ENCODE measurements at regions not wholly inside any gene's neighbourhood (a gene's known extent, or its start where the extent isn't known, plus 50 kb on each side); places are given as distances from the start of the nearest gene placed in this dataset.

DNA sequence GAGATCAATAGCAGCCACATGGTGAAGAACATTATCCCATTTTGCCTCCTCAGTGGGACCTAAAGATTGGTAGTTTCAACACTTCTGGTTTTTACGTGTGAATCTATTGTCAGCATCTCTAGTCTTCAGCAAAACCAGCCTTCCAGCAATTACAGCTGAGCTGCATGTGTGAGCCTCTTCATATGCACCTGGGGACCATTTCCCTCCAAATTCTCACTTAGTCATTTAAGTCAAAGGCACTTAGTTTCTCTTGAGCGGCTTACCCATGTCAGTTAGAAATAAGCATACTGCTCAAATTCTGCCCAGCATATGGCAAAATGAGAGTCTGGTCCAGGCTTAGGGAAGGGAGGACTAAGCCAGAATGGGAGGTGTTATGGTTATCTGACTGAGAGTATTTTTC, 99.7 kb upstream of the NXPH2 start:
- no peaks in the 10 kb centered on the region for H3K9me3 ChIP-seq (ENCODE audit: control insufficient read depth, low read depth, low read length)
- H2AK5ac ChIP-seq (ENCODE audit: insufficient read length, low read length): no peak overlapping the region
- no peak overlapping the region for H3K4me2 ChIP-seq (ENCODE audit: insufficient read depth, insufficient read length, low read length)
- no peak for DNase-seq
- Mint-ChIP-seq H3K4me1 (no peaks in the 10 kb centered on the region), H3K27me3 (ENCODE audit: low read depth) (peaks cover 1% of the 10 kb centered on the region; the same call in 1 of the 2 replicates), H3K27ac (no peak overlapping the region), H3K4me3 (no peak overlapping the region), H3K9me3 (peaks cover 0 to 7% of the 10 kb centered on the region in 2 experiments; a peak in 1 of 5 replicates), H3K36me3 (ENCODE audit: insufficient read depth in 1 of 3, low read depth in 3 of 3) (no peaks in the 10 kb centered on the region; a peak in 1 of 7 replicates)
- no peak overlapping the region for H2BK12ac ChIP-seq (ENCODE audit: insufficient read length, low read depth, low read length)
- H2BK15ac ChIP-seq (ENCODE audit: low read depth, low read length): no peak overlapping the region
- H3K14ac ChIP-seq (ENCODE audit: insufficient read depth, low read length): no peak overlapping the region
- H4K5ac ChIP-seq (ENCODE audit: insufficient read length, low read depth, low read length): no peak overlapping the region
- H3K27ac ChIP-seq (ENCODE audit: insufficient read length, low read depth, low read length): no peak overlapping the region
- TF ChIP-seq, protein P1, sequence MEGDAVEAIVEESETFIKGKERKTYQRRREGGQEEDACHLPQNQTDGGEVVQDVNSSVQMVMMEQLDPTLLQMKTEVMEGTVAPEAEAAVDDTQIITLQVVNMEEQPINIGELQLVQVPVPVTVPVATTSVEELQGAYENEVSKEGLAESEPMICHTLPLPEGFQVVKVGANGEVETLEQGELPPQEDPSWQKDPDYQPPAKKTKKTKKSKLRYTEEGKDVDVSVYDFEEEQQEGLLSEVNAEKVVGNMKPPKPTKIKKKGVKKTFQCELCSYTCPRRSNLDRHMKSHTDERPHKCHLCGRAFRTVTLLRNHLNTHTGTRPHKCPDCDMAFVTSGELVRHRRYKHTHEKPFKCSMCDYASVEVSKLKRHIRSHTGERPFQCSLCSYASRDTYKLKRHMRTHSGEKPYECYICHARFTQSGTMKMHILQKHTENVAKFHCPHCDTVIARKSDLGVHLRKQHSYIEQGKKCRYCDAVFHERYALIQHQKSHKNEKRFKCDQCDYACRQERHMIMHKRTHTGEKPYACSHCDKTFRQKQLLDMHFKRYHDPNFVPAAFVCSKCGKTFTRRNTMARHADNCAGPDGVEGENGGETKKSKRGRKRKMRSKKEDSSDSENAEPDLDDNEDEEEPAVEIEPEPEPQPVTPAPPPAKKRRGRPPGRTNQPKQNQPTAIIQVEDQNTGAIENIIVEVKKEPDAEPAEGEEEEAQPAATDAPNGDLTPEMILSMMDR (conservative IDR thresholded peaks at IDR 0.05): no peak
- no peaks in the 10 kb centered on the region for H4K20me1 ChIP-seq (ENCODE audit: control insufficient read depth, insufficient read depth, insufficient read length)
- no peak overlapping the region for H4K91ac ChIP-seq (ENCODE audit: insufficient read length, low read depth, low read length)
- no peak overlapping the region for H4K8ac ChIP-seq (replicated peaks; ENCODE audit: insufficient read length, low read depth, low read length)
- no peak overlapping the region for H2BK5ac ChIP-seq (ENCODE audit: insufficient read length, low read length)
- no peak overlapping the region for H3K56ac ChIP-seq (ENCODE audit: insufficient read length, low read depth, low read length)
- no peaks in the 10 kb centered on the region for H3K4me1 ChIP-seq (ENCODE audit: insufficient read depth, low read length)
- no peak overlapping the region for H2BK120ac ChIP-seq (ENCODE audit: low read depth, low read length, poor library complexity, severe bottlenecking)
- H2AFZ ChIP-seq (ENCODE audit: low read length): no peak overlapping the region
- H3K23me2 ChIP-seq (ENCODE audit: insufficient read length, low read depth, low read length, poor library complexity, severe bottlenecking): no peaks in the 10 kb centered on the region
- WGBS (ENCODE audit: extremely low coverage, insufficient read length, low lambda C conversion rate): no CpG with 5 or more reads among the region's 2 CpGs
- H3K27me3 ChIP-seq (ENCODE audit: insufficient read depth, low read length): no peaks in the 10 kb centered on the region
- no peaks in the 10 kb centered on the region for H3K79me2 ChIP-seq (ENCODE audit: insufficient read depth, low read length)
- H3T11ph ChIP-seq (ENCODE audit: low read length): no peak overlapping the region
- H2BK20ac ChIP-seq (ENCODE audit: low read depth, low read length, poor library complexity, severe bottlenecking): no peak overlapping the region
- no peak overlapping the region for H3K9ac ChIP-seq (ENCODE audit: extremely low read depth, insufficient read length, low read length)
- H3K18ac ChIP-seq (ENCODE audit: insufficient read length, low read depth, low read length): no peak overlapping the region
- H3K79me1 ChIP-seq (ENCODE audit: insufficient read depth, low read depth, low read length, poor library complexity, severe bottlenecking): no peaks in the 10 kb centered on the region
- H3K23ac ChIP-seq (ENCODE audit: insufficient read length, low read depth, low read length): no peak overlapping the region
- no peak overlapping the region for H3K4ac ChIP-seq (ENCODE audit: low read depth, low read length)
